Stomach smooth muscle (tissue), 2 donors: ENCODE measurements at regions not wholly inside any gene's neighbourhood (a gene's known extent, or its start where the extent isn't known, plus 50 kb on each side); places are given as distances from the start of the nearest gene placed in this dataset.
"Not testable (repeated sequence)": the region's sequence is repeated elsewhere in the genome, so short reads cannot be mapped to it uniquely, and the experiment has no call there.

Experiments used
- H3K27ac ChIP-seq: one replicate; pipeline ENCODE4 v1.7.0; 2013; ENCODE audit warnings: mild to moderate bottlenecking, low read length, inconsistent platforms
- H3K27me3 ChIP-seq, 2 donors: one replicate each; pipeline ENCODE4 v1.7.0; 2013; ENCODE audit warnings: low read length in 2 of 2; ENCODE audit not compliant: insufficient read depth in 2 of 2, control insufficient read depth in 1 of 2
- H3K36me3 ChIP-seq, 2 donors: one replicate each; pipeline ENCODE4 v1.7.0; 2013; ENCODE audit warnings: low read length in 2 of 2; ENCODE audit not compliant: control insufficient read depth in 2 of 2, insufficient read depth in 2 of 2
- H3K4me1 ChIP-seq: one replicate; pipeline ENCODE4 v1.7.0; 2013; ENCODE audit warnings: low read length; ENCODE audit not compliant: control insufficient read depth, insufficient read depth
- H3K4me3 ChIP-seq, 2 donors: one replicate each; pipeline ENCODE4 v1.7.0; 2013; ENCODE audit warnings: low read length in 2 of 2
- H3K9ac ChIP-seq, 2 donors: one replicate each; pipeline ENCODE4 v1.7.0; 2013; ENCODE audit warnings: low read length in 2 of 2, mild to moderate bottlenecking in 1 of 2
- H3K9me3 ChIP-seq, 2 donors: one replicate each; pipeline ENCODE4 v1.7.0; 2013; ENCODE audit warnings: low read length in 2 of 2; ENCODE audit not compliant: control insufficient read depth in 2 of 2
- donor health status: healthy.
- donor health status: Pancreatic carcinoma.

DNA sequence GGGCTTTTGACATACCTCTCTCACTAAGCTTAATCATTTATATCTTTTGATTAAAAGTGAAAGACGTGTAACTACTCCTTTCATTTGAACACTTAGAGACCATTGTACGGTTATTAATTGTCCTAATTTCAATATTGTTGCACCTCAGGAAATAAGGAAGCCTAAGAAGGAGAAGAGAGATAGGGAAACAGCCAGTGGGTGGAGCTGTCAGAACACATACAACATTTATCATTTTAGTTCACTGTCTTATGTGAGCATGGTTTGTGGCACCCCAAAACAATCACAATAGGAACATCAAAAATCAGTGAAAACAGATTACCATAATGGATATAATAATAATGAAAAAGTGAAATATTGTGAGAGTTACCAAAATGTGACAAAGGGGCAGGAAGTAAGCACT is 147.2 kb upstream of the POMZP3 start:
- H3K27ac ChIP-seq, H3K36me3 ChIP-seq, H3K9ac ChIP-seq, H3K27me3 ChIP-seq, H3K4me1 ChIP-seq, H3K4me3 ChIP-seq, H3K9me3 ChIP-seq: not testable (repeated sequence)

DNA sequence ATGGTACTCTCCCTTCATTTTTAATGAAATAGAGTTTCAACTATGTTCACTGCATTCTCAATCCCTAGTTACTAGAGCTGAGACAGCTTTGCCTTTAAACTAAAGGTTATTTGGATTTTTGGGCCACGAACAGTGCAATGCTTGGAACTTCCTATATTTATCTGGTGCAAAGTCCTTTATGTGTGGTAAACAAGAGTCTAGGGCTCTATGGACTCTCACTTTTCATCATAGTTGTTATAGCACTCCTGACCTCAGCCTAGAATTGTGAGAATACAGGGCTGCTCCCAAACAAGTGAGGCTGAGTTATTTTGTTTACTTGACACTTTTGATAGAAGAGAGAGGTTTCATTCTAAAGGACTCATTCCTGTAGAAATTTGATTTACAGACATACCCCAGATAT is 144.9 kb upstream of the POMZP3 start:
- H3K27me3 ChIP-seq, result not testable (repeated sequence)

DNA sequence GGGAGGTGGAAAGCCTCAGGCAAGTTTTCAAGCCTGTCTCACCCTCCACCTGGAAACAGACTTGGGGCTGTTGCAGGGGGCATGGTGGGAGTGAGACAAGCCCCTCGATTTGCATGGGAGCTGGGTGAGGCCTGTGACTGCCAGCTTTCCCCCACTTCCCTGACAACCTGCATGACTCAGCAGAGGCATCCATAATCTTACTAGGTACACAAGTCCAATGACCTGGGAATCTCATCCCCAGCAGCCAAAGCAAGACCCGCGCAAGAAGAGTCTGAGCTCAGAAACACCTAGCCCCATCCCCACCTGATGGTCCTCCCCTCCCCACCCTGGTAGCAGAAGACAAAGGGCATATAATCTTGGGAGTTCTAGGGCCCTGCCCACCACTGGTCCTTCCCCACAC is 136.9 kb upstream of the POMZP3 start:
- H3K27me3 ChIP-seq, H3K4me3 ChIP-seq, H3K36me3 ChIP-seq, H3K4me1 ChIP-seq, H3K9me3 ChIP-seq, H3K9ac ChIP-seq, H3K27ac ChIP-seq: not testable (repeated sequence)

More for the DNA sequence above, 144.9 kb upstream of the POMZP3 start:
- H3K27ac ChIP-seq, H3K9me3 ChIP-seq, H3K4me1 ChIP-seq, H3K9ac ChIP-seq, H3K36me3 ChIP-seq, H3K4me3 ChIP-seq: not testable (repeated sequence)

DNA sequence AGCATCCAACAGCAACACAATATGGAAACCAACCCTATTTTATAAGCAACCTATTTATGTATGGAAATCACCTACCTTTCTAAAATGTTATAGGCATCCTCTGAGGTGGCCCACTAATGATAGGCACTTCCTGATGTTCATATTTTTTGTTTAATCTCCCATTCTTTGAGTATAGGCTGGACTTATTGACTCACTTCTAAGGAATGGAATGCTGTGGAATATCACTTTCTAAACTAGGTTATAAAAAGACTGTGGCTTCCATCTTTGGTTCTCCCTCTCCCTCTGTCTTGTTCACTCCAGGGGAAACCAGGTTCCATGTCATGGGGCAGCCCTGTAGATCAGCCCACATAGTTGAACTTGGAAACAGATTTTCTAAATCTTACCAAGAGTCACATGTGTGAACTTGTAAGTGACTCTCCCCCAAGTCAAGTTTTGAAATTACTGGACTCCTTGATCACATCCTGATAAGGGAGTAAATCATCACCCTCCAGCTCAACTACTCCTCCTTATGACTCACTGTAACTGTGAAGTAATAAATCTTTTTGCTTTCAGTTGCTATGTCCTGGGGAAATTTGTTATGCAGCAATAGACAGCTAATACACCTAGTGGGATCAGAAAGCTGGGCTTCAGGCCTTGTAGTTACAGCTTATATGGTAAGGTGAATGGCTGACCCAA is 133.6 kb upstream of the POMZP3 start:
- not testable (repeated sequence) for H3K27ac ChIP-seq, H3K9ac ChIP-seq, H3K36me3 ChIP-seq, H3K27me3 ChIP-seq, H3K9me3 ChIP-seq, H3K4me1 ChIP-seq, H3K4me3 ChIP-seq

DNA sequence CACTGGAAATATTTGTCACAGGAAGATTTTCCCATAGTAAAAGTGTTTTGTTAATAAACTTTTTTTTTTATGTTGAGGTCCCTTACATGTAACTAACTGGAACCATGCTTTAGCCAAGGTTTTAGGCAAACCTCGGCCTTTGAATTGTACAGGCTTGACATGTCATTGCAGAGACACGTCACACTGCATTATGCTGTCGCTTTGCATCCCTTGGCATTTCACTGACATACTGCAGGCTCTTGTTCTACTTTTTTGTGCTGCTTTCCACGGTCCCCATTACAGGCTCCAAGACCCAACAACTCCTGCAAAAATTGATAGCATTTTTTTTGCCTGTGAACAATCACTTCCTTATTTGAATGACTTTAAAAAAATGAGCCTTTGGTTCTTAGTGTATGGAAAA is 112.5 kb upstream of the POMZP3 start:
- H3K27ac ChIP-seq, H3K9me3 ChIP-seq, H3K4me1 ChIP-seq, H3K9ac ChIP-seq, H3K4me3 ChIP-seq, H3K27me3 ChIP-seq, H3K36me3 ChIP-seq: not testable (repeated sequence)

DNA sequence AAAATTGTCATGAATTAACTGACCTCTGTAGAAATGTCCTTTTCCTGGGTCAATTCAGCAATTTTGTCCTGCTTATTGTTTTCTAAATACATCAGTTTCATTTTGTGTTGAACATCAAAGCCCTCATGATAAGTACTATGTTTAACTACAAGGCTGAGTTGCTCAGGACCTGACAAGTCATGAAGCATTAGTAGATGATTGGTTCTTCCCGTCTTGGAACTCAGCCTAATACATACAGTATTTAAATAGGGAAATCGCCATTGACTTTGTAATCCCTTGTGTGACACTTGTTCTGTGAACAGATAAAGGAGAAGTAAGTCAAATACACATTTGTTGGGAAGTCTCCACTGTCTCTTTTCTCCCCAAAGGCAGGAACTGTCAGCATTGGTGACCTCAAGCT is 109.6 kb upstream of the POMZP3 start:
- H3K27ac ChIP-seq, H3K9ac ChIP-seq, H3K4me1 ChIP-seq, H3K4me3 ChIP-seq, H3K9me3 ChIP-seq, H3K27me3 ChIP-seq, H3K36me3 ChIP-seq: not testable (repeated sequence)

DNA sequence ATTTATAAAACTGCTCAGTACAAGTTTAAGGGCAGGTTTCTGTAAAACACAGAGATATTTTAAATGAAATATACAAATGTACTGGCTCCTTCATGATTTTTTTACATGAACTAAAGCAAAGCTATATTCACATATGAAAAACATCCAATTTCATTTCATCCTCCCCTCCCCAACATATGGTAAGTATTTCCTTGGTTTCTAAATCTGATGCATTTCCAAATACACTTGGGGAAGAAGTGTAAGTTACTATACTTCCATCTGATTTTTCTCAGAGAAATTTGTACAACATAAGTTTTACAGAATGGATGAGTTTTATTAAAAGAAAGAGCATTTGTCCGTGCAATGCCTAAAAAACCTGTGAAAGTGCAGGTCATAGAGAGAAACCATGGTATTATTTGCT is 109.0 kb upstream of the POMZP3 start:
- not testable (repeated sequence) for H3K9me3 ChIP-seq, H3K4me1 ChIP-seq, H3K9ac ChIP-seq, H3K36me3 ChIP-seq, H3K4me3 ChIP-seq, H3K27me3 ChIP-seq, H3K27ac ChIP-seq

DNA sequence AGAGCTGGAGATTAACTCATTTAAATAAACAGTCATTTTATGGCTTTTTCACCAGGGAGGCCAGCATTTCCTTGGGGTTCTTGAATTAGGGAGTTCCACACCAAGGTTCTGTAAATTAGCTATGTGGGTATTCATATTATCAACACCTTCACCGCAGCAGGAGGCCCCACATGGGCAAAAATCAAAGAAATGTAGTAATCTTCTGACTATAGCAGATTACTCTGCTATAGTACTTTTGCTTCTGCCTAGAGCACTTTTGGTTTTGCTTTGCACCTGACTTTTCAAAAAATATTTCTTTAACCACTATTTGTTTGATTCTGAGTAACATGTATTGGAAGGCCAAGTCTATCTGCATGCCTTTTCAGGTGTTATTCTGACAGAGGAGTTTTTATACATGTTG is 108.6 kb upstream of the POMZP3 start:
- H3K36me3 ChIP-seq, H3K9me3 ChIP-seq, H3K4me1 ChIP-seq, H3K27ac ChIP-seq, H3K9ac ChIP-seq, H3K27me3 ChIP-seq, H3K4me3 ChIP-seq: not testable (repeated sequence)

DNA sequence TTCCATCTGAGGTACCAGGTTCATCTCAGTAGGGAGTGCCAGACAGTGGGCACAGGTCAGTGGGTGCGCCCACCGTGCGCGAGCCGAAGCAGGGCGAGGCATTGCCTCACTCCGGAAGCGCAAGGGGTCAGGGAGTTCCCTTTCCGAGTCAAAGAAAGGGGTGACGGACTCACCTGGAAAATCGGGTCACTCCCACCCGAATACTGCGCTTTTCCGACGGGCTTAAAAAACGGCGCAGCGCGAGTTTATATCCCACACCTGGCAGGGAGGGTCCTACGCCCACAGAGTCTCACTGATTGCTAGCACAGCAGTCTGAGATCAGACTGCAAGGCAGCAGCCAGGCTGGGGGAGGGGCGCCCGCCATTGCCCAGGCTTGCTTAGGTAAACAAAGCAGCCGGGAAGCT is 101.5 kb upstream of the POMZP3 start:
- not testable (repeated sequence) for H3K27ac ChIP-seq, H3K9ac ChIP-seq, H3K27me3 ChIP-seq, H3K4me1 ChIP-seq, H3K4me3 ChIP-seq, H3K9me3 ChIP-seq, H3K36me3 ChIP-seq

DNA sequence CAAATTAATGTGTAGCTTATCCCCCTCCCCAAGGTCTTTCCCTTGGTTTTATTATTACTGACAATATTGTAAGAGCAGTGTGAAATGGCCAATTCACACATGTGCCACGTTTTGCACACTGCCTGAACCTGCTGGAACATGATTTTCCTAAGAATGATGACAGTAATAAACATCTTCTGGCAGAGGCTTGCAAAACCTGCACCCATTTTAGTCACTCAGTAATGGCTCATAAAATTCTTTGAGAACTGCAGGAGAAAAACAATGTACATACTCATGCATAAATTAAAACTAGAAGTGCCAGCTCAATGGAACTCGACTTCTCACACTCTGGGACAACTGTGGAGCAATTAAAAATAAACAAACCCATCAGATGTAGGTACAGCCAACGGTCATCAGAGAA is 96.8 kb upstream of the POMZP3 start:
- not testable (repeated sequence) for H3K36me3 ChIP-seq, H3K27ac ChIP-seq, H3K27me3 ChIP-seq, H3K9ac ChIP-seq, H3K9me3 ChIP-seq, H3K4me3 ChIP-seq, H3K4me1 ChIP-seq

DNA sequence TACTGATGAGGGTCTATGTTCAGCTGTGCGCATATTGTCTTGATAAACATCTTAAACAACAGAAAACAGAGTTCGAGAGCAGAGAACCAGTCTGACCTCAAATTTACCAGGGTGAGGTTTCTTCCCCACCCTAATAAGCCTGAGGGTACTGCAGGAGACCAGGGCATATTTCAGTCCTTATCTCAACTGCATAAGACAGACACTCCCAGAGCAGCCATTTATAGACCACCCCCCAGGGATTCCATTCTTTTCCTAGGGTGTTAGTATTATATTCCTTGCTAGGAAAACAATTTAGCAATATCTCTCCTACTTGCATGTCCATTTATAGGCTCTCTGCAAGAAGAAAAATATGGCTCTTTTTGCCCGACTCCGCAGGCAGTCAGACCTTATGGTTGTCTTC is 89.5 kb upstream of the POMZP3 start:
- H3K36me3 ChIP-seq, H3K27ac ChIP-seq, H3K27me3 ChIP-seq, H3K9me3 ChIP-seq, H3K4me3 ChIP-seq, H3K4me1 ChIP-seq, H3K9ac ChIP-seq: not testable (repeated sequence)

DNA sequence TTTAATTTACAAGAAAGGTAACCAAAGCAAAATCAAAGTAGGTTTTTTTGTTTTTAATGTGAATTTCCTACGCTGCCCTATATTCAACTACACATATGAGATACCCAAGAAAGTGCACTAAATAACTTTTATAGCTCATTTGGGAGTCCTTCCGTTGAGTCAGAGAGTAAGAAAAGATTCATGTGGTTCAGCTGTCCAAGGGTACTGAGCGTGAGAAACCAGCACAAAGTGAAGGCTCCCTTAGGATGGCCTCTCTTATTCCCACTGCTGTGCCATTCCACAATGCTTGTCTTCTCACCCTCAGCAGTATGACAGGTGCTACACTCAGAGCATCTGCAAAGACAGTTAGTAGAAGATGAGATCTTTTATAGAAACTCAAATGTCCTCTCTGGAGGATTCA is 85.8 kb upstream of the POMZP3 start:
- not testable (repeated sequence) for H3K4me1 ChIP-seq, H3K27me3 ChIP-seq, H3K4me3 ChIP-seq, H3K36me3 ChIP-seq, H3K9ac ChIP-seq, H3K9me3 ChIP-seq, H3K27ac ChIP-seq
